GM12878 (cell line): ENCODE measurements at regions not wholly inside any gene's neighbourhood (a gene's known extent, or its start where the extent isn't known, plus 50 kb on each side); places are given as distances from the start of the nearest gene placed in this dataset.

Experiments
- ATAC-seq: fragments of 200-7000 bp; cut with Tn5 transposase; 3 replicates; pipeline ENCODE4 v1.9.1; 2020; ENCODE audit warnings: mild to moderate bottlenecking, moderate library complexity
- BruUV-seq: library from RNA; stranded (reverse); fragments of 400-500 nt; replicated peaks from 2 replicates; lab custom pipeline; 2021; lab: Mats Ljungman, UMichigan
- CTCF ChIA-PET: fragments of 300-600 bp; sonication (Branson Sonifier 250); formaldehyde crosslinking; extraction: SDS; loops from one replicate; lab custom pipeline; 2021; ENCODE audit warnings: inconsistent platforms; lab: Yijun Ruan, JAX
- POLR2A ChIA-PET: fragments of 350-600 bp; formaldehyde crosslinking; extraction: SDS; loops from one replicate; lab custom pipeline; 2021; ENCODE audit warnings: inconsistent platforms; lab: Charles Lee
- RAD21 ChIA-PET: fragments of 300-600 bp; sonication (Branson Sonifier 250); formaldehyde crosslinking; loops from one replicate; lab custom pipeline; 2023; ENCODE audit warnings: antibody characterized with exemption; ENCODE audit not compliant: unreplicated experiment; lab: Charles Lee
- SMC1A ChIA-PET: fragments of 300-600 bp; sonication (Branson Sonifier 250); formaldehyde crosslinking; loops from one replicate; lab custom pipeline; 2023; ENCODE audit not compliant: unreplicated experiment, uncharacterized antibody; lab: Charles Lee
- DNase-seq: peaks from one replicate; pipeline ENCODE4 v3.0.0-alpha.2; 2011; ENCODE audit warnings: low read depth, low spot score
- FAIRE-seq: peaks from 3 replicates; lab custom pipeline; 2011; peaks lifted over from hg19 to GRCh38; lab: Jason Lieb, UNC
- H2AFZ ChIP-seq: 2 replicates; pipeline ENCODE4 v1.6.0; 2011; ENCODE audit warnings: low read depth, low read length, control low read depth; ENCODE audit not compliant: control insufficient read depth
- H3K27ac ChIP-seq: 2 replicates; pipeline ENCODE4 v1.5.1; 2011; ENCODE audit warnings: control low read depth; ENCODE audit not compliant: control insufficient read depth, insufficient read depth
- H3K27me3 ChIP-seq, 2 experiments: replicated peaks in 1 of 2; 2 replicates each; pipeline versions ENCODE4 v1.6.0 to v1.6.1; 2011; ENCODE audit warnings: low read length in 1 of 2; ENCODE audit not compliant: control insufficient read depth in 2 of 2, insufficient read depth in 2 of 2
- H3K36me3 ChIP-seq, 2 experiments: 2 replicates each; pipeline ENCODE4 v1.5.1; 2011; ENCODE audit warnings: low read length in 1 of 2; ENCODE audit not compliant: control insufficient read depth in 2 of 2, insufficient read depth in 2 of 2
- H3K4me1 ChIP-seq: 2 replicates; pipeline ENCODE4 v1.6.1; 2011; ENCODE audit warnings: mild to moderate bottlenecking, low read length, moderate library complexity, mixed read lengths; ENCODE audit not compliant: control insufficient read depth, insufficient read depth
- H3K4me2 ChIP-seq: 2 replicates; pipeline ENCODE4 v1.6.0; 2011; ENCODE audit warnings: control low read depth; ENCODE audit not compliant: control insufficient read depth, insufficient read depth
- H3K4me3 ChIP-seq: fragments of 200-600 bp; sonication (generic); 2 replicates; pipeline ENCODE4 v1.5.1; 2016
- H3K79me2 ChIP-seq: 2 replicates; pipeline ENCODE4 v1.6.0; 2011; ENCODE audit warnings: low read length; ENCODE audit not compliant: control insufficient read depth, insufficient read depth
- H3K9ac ChIP-seq: 2 replicates; pipeline ENCODE4 v1.8.0; 2011; ENCODE audit warnings: low read length, control low read depth, mixed read lengths; ENCODE audit not compliant: control insufficient read depth, insufficient read depth
- H3K9me3 ChIP-seq: replicated peaks from 3 replicates; pipeline ENCODE4 v1.5.1; 2011; ENCODE audit warnings: mild to moderate bottlenecking, low read length; ENCODE audit not compliant: control insufficient read depth, insufficient read depth
- H4K20me1 ChIP-seq: 2 replicates; pipeline ENCODE4 v1.6.0; 2011; ENCODE audit not compliant: control insufficient read depth, insufficient read depth
- CUX1 ChIP-seq: IDR thresholded peaks from 2 replicates; pipeline ENCODE4 v1.6.1; 2012; ENCODE audit warnings: improper control_type of control experiment, low read depth, low read length; ENCODE audit not compliant: insufficient replicate concordance
- ESRRA ChIP-seq: IDR thresholded peaks from 2 replicates; pipeline ENCODE4 v1.6.1; 2012; ENCODE audit warnings: mild to moderate bottlenecking, low read length, improper control_type of control experiment
- LARP7 ChIP-seq: fragments of 450-650 bp; IDR thresholded peaks from 2 replicates; pipeline ENCODE4 v1.6.1; 2017; ENCODE audit warnings: mild to moderate bottlenecking
- NFIC ChIP-seq: IDR thresholded peaks from 2 replicates; pipeline ENCODE4 v1.6.1; 2012; ENCODE audit warnings: low read depth, mild to moderate bottlenecking, inconsistent platforms, low read length, moderate library complexity
- NR2C2 ChIP-seq: IDR thresholded peaks from 2 replicates; pipeline ENCODE4 v1.6.1; 2011; ENCODE audit warnings: borderline replicate concordance, low read depth; ENCODE audit not compliant: control insufficient read depth, insufficient read length
- POLR2A ChIP-seq: IDR thresholded peaks from 2 replicates; pipeline ENCODE4 v1.6.1; 2011; ENCODE audit warnings: low read depth, mild to moderate bottlenecking, low read length
- RBBP5 ChIP-seq: fragments of 200-600 bp; sonication (generic); conservative IDR thresholded peaks from 2 replicates; pipeline ENCODE4 v1.6.1; 2016
- SMARCA5 ChIP-seq: fragments of 450-650 bp; IDR thresholded peaks from 2 replicates; pipeline ENCODE4 v1.6.1; 2017; ENCODE audit warnings: mild to moderate bottlenecking
- WGBS: methylation state at CpG from one replicate; pipeline ENCODE4 v1.1.6; 2016; ENCODE audit warnings: low lambda C conversion rate; ENCODE audit not compliant: insufficient replicate concordance, insufficient coverage; ENCODE audit errors: missing lambda C conversion rate; 5-methylcytosine and 5-hydroxymethylcytosine counted together
- in situ Hi-C: fragments of 300-500 bp; cut with MboI; formaldehyde crosslinking; loops from 9 replicates; pipeline ENCODE4 v1.14.3; 2018; ENCODE audit warnings: mixed read lengths
- intact Hi-C: fragments of 100-400 bp; cut with micrococcal nuclease; formaldehyde crosslinking; loops from one replicate; pipeline ENCODE4 v1.14.2; 2022; ENCODE audit not compliant: unreplicated experiment
- TF ChIP-seq, protein P1 (sequence below): IDR thresholded peaks from 2 replicates; pipeline ENCODE4 v1.6.1; 2012; ENCODE audit warnings: low read depth, low read length, improper control_type of control experiment
- TF ChIP-seq, protein P2 (sequence below): fragments of 450-650 bp; IDR thresholded peaks from 2 replicates; pipeline ENCODE4 v1.6.1; 2014; ENCODE audit warnings: mild to moderate bottlenecking

GRCh38 chr13:86933676-86934075 lies 737.5 kb upstream of the SLITRK5 start:
- intact Hi-C loops (no loop called here), in situ Hi-C loops (no loop called here)
- RAD21 ChIA-PET, result no interaction called here
- POLR2A ChIA-PET, result no interaction called here
- no TSS peak for BruUV-seq
- 48% methylated on average over 3 of the region's 3 CpGs for WGBS
- SMC1A ChIA-PET, result no interaction called here
- Histone ChIP-seq H3K27ac (no peak overlapping the region), H3K79me2 (no peaks in the 10 kb centered on the region), H3K27me3 (no peaks in the 10 kb centered on the region), H3K9me3 (no peaks in the 10 kb centered on the region), H2AFZ (no peak overlapping the region), H3K4me3 (no peak overlapping the region), H3K9ac (no peak overlapping the region), H3K36me3 (no peaks in the 10 kb centered on the region), H3K4me1 (no peaks in the 10 kb centered on the region), H4K20me1 (no peaks in the 10 kb centered on the region), H3K4me2 (no peak overlapping the region)
- no peak for TF ChIP-seq RBBP5
- no peak for TF ChIP-seq ESRRA
- TF ChIP-seq LARP7, result no peak
- TF ChIP-seq, protein P1, sequence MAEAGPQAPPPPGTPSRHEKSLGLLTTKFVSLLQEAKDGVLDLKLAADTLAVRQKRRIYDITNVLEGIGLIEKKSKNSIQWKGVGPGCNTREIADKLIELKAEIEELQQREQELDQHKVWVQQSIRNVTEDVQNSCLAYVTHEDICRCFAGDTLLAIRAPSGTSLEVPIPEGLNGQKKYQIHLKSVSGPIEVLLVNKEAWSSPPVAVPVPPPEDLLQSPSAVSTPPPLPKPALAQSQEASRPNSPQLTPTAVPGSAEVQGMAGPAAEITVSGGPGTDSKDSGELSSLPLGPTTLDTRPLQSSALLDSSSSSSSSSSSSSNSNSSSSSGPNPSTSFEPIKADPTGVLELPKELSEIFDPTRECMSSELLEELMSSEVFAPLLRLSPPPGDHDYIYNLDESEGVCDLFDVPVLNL, result no peak
- TF ChIP-seq NR2C2, result no peak
- TF ChIP-seq CUX1, result no peak
- TF ChIP-seq NFIC, result no peak
- TF ChIP-seq SMARCA5, result no peak
- no peak for TF ChIP-seq POLR2A
- TF ChIP-seq, protein P2, sequence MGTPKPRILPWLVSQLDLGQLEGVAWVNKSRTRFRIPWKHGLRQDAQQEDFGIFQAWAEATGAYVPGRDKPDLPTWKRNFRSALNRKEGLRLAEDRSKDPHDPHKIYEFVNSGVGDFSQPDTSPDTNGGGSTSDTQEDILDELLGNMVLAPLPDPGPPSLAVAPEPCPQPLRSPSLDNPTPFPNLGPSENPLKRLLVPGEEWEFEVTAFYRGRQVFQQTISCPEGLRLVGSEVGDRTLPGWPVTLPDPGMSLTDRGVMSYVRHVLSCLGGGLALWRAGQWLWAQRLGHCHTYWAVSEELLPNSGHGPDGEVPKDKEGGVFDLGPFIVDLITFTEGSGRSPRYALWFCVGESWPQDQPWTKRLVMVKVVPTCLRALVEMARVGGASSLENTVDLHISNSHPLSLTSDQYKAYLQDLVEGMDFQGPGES, result no peak
- ATAC-seq (no peak), DNase-seq (no peak), FAIRE-seq (no peak)
- CTCF ChIA-PET, result no interaction called here
